Stomach (tissue), 4 donors: ENCODE measurements at regions not wholly inside any gene's neighbourhood (a gene's known extent, or its start where the extent isn't known, plus 50 kb on each side); places are given as distances from the start of the nearest gene placed in this dataset.

Source experiments
- POLR2A ChIP-seq, 4 donors: fragments of 450-650 bp; IDR thresholded peaks; one replicate each; pipeline ENCODE4 v1.6.1; 2016; ENCODE audit warnings: antibody characterized with exemption in 4 of 4, control low read depth in 2 of 4, mild to moderate bottlenecking in 1 of 4, moderate library complexity in 1 of 4
- POLR2AphosphoS5 ChIP-seq, 3 donors: sonication (generic); formaldehyde crosslinking; IDR thresholded peaks; one replicate each; pipeline ENCODE4 v1.6.1; 2016; ENCODE audit warnings: antibody characterized with exemption in 3 of 3
- TF ChIP-seq, protein P1 (sequence below), 7 experiments: fragments of 450-650 bp in 4 of 7; fragments of 200-600 bp in 3 of 7; sonication (generic) in 3 of 7; IDR thresholded peaks; one replicate each; pipeline ENCODE4 v1.5.1; 2016 to 2019; ENCODE audit warnings: antibody characterized with exemption in 7 of 7, control low read depth in 2 of 7, mild to moderate bottlenecking in 1 of 7

DNA sequence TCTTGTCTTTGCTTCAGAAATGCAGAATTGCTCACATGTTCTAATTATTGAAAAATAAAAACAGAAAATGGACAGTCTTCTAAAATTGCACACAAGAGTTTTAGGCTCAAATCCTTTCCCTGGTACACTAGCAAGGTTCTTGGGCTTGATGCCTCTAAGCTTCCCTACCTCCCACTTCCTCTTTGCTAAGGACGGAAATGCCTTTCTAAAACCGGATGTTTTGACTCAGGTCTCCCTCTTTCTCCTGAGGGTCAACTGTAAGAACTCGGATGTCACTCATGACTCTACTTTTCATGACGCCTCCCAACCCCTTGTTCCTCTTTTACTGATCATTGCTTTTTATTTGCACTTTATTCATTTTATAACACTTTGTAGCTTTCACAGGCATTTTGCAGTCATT lies 613.5 kb downstream of the C6orf118 start:
- no peak for TF ChIP-seq POLR2A (IDR thresholded peaks at IDR 0.05)
- no peak for TF ChIP-seq POLR2AphosphoS5 (IDR thresholded peaks at IDR 0.05)
- TF ChIP-seq, protein P1, sequence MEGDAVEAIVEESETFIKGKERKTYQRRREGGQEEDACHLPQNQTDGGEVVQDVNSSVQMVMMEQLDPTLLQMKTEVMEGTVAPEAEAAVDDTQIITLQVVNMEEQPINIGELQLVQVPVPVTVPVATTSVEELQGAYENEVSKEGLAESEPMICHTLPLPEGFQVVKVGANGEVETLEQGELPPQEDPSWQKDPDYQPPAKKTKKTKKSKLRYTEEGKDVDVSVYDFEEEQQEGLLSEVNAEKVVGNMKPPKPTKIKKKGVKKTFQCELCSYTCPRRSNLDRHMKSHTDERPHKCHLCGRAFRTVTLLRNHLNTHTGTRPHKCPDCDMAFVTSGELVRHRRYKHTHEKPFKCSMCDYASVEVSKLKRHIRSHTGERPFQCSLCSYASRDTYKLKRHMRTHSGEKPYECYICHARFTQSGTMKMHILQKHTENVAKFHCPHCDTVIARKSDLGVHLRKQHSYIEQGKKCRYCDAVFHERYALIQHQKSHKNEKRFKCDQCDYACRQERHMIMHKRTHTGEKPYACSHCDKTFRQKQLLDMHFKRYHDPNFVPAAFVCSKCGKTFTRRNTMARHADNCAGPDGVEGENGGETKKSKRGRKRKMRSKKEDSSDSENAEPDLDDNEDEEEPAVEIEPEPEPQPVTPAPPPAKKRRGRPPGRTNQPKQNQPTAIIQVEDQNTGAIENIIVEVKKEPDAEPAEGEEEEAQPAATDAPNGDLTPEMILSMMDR (IDR thresholded peaks at IDR 0.05): no peak
